Heart left ventricle (tissue), 16 donors: ENCODE measurements at regions not wholly inside any gene's neighbourhood (a gene's known extent, or its start where the extent isn't known, plus 50 kb on each side); places are given as distances from the start of the nearest gene placed in this dataset.

Experiments used
- ATAC-seq, 4 donors: fragments of 200-7000 bp; cut with Tn5 transposase; one replicate each; pipeline ENCODE4 v1.9.1; 2020 to 2022; ENCODE audit warnings: moderate library complexity in 4 of 4, mild to moderate bottlenecking in 3 of 4, moderate number of reproducible peaks in 1 of 4
- DNase-seq, 5 donors: peaks; one replicate each; pipeline ENCODE4 v3.0.0-alpha.2; 2020
- H3K27ac ChIP-seq, 12 donors: fragments of 200-600 bp; sonication (generic) in 4 of 12; one replicate each; pipeline versions ENCODE4 v1.5.0 to v1.8.0; 2016 to 2022; ENCODE audit warnings: mild to moderate bottlenecking in 2 of 12
- H3K27me3 ChIP-seq, 9 donors: fragments of 200-600 bp; sonication (generic) in 2 of 9; one replicate each; pipeline versions ENCODE4 v1.5.1 to v1.8.0; 2016 to 2022; ENCODE audit warnings: mild to moderate bottlenecking in 3 of 9
- H3K36me3 ChIP-seq, 9 donors: fragments of 200-600 bp; sonication (generic) in 2 of 9; one replicate each; pipeline versions ENCODE4 v1.5.0 to v1.8.0; 2018 to 2022; ENCODE audit warnings: mild to moderate bottlenecking in 2 of 9
- H3K4me1 ChIP-seq, 12 donors: fragments of 200-600 bp; sonication (generic) in 4 of 12; one replicate each; pipeline versions ENCODE4 v1.5.0 to v1.8.0; 2016 to 2022; ENCODE audit warnings: mild to moderate bottlenecking in 3 of 12
- H3K4me3 ChIP-seq, 12 donors: fragments of 200-600 bp; sonication (generic) in 4 of 12; one replicate each; pipeline versions ENCODE4 v1.5.0 to v1.8.0; 2017 to 2022; ENCODE audit warnings: mild to moderate bottlenecking in 9 of 12, moderate library complexity in 4 of 12
- H3K9me3 ChIP-seq, 12 donors: fragments of 200-600 bp; sonication (generic) in 4 of 12; one replicate each; pipeline versions ENCODE4 v1.5.0 to v1.8.0; 2016 to 2022; ENCODE audit warnings: mild to moderate bottlenecking in 1 of 12
- POLR2A ChIP-seq, 2 donors: fragments of 450-650 bp; IDR thresholded peaks; one replicate each; pipeline ENCODE4 v1.6.1; 2017; ENCODE audit warnings: antibody characterized with exemption in 2 of 2, mild to moderate bottlenecking in 2 of 2, moderate library complexity in 2 of 2
- WGBS, 4 donors: extraction: QIAGEN DNeasy Blood & Tissue Kit in 2 of 4; methylation state at CpG; one replicate each; pipeline versions ENCODE4 v1.1.5 to v1.1.7; 2013 to 2018; 5-methylcytosine and 5-hydroxymethylcytosine counted together
- intact Hi-C, 10 donors: fragments of 100-400 bp; cut with DNase I; formaldehyde crosslinking; loops; one replicate each; pipeline versions ENCODE4 v1.11.1 to v1.14.2; 2022
- TF ChIP-seq, protein P1 (sequence below), 12 donors: fragments of 200-600 bp; sonication (generic) in 4 of 12; IDR thresholded peaks; one replicate each; pipeline versions ENCODE4 v1.5.0 to v1.8.0; 2018 to 2022; ENCODE audit warnings: antibody characterized with exemption in 12 of 12, mild to moderate bottlenecking in 5 of 12
- donor health status: ischemic (EF 13 %, LVEDD 7.1; RV severe dilation, severe dysfunction).
- donor health status: healthy with polysubstance abuse.
- donor health status: DM: no; HTN: yes; CAD: no.
- donor health status: DM: no; HTN: no; CAD: no.
- donor health status: ischemic (EF 25% LVEDD 6.9; RV normal size, moderate dysfunction).
- donor health status: ischemic (EF 25% LVEDD 5.7; RV mildly dilated, moderate dysfunction).
- donor health status: healthy.
- donor health status: DM: yes; HTN: yes; CAD: no.
- donor health status: ischemic (EF 35%, LVEDD 5.7; RV mildly dilated, moderate dysfunction).
- donor health status: nonischemic (EF 11% LVEDD 7.7; RV severe dilation, severe dysfunction).
- donor health status: DM: yes; HTN: yes; CAD: no.
- donor health status: PGD.
- donor health status: ischemic (EF 29% LVEDD 5.4; RV normal size, mild dysfunction).
- donor health status: nonischemic (EF 23%, LVEDD 6.1; RV moderate dilation, normal function).

DNA sequence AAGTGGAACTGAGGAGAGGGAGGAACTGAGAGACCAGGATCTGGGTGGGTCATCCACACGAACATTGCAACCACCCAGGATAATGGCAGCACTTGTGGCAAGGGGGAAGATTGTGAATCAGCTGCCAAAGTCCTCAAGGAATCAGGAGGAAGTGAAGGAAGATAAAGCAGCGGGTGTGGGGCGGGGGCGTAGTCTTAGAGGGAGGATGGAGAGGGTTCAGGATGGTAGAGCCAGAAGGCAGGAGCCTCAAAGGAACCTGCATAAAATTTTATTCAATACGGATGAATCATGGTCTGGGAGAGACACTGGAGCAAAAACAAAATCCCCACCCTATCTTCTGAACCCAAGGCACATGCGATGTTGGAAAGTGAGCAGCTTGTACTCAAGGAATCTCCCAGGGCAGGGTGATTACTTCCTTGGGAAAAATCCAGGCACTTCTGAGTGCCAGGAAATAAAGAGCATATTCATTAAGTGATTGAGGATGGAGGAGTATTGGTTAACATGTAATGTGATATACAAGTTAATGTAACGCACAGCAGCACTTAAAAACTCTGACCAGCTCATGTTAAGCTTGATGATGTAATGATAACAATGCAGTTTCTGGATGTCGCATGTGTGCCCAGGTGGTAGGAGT, 82.0 kb upstream of the B3GAT2 start:
- DNase-seq, result no peak
- Histone ChIP-seq H3K4me1 (peaks cover 0 to 5% (median 0%) of the 10 kb centered on the region in 12 donors), H3K27ac (no peak overlapping the region), H3K36me3 (no peaks in the 10 kb centered on the region), H3K27me3 (no peaks in the 10 kb centered on the region), H3K9me3 (no peaks in the 10 kb centered on the region), H3K4me3 (no peak overlapping the region)
- peak in 1 of 4 donors; percentile 42 for ATAC-seq
- TF ChIP-seq, protein P1, sequence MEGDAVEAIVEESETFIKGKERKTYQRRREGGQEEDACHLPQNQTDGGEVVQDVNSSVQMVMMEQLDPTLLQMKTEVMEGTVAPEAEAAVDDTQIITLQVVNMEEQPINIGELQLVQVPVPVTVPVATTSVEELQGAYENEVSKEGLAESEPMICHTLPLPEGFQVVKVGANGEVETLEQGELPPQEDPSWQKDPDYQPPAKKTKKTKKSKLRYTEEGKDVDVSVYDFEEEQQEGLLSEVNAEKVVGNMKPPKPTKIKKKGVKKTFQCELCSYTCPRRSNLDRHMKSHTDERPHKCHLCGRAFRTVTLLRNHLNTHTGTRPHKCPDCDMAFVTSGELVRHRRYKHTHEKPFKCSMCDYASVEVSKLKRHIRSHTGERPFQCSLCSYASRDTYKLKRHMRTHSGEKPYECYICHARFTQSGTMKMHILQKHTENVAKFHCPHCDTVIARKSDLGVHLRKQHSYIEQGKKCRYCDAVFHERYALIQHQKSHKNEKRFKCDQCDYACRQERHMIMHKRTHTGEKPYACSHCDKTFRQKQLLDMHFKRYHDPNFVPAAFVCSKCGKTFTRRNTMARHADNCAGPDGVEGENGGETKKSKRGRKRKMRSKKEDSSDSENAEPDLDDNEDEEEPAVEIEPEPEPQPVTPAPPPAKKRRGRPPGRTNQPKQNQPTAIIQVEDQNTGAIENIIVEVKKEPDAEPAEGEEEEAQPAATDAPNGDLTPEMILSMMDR (IDR thresholded peaks at IDR 0.05), result no peak
- TF ChIP-seq POLR2A (IDR thresholded peaks at IDR 0.05), result no peak
- 45 to 59% (median 54%) methylated on average over 8 of the region's 8 CpGs for WGBS, 4 donors
- intact Hi-C loops, result no loop called here

DNA sequence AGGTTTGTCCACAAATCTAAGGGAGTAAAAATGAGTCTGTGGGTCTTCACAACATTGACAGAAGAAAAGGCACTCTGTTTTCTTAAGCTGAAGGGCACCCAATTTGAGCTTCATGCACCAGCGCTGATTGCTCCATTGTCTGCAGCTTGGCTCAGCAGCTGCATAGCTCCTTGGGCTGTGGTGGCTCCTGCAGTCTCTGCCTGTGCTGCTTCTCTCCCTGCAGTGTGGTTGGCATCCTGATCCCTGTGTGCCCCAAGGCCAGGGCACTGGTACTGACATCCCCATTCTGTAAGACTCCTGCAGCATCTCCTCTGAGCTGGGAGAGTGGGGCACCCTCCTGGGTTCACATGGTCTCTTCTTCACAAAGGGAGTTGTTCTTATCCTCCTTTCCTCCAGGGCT, 83.2 kb upstream of the B3GAT2 start:
- ATAC-seq (no peak), DNase-seq (no peak)
- no peak overlapping the region for H3K4me3 ChIP-seq
- no peaks in the 10 kb centered on the region for H3K27me3 ChIP-seq
- TF ChIP-seq, protein P1 (IDR thresholded peaks at IDR 0.05), result no peak
- TF ChIP-seq POLR2A (IDR thresholded peaks at IDR 0.05), result no peak
- H3K4me1 ChIP-seq, result peaks cover 0 to 5% (median 0%) of the 10 kb centered on the region in 12 donors
- intact Hi-C loops, result no loop called here
- no peaks in the 10 kb centered on the region for H3K36me3 ChIP-seq
- 88 to 100% (median 92%) methylated on average over 1 of the region's 1 CpG for WGBS, 4 donors
- no peak overlapping the region for H3K27ac ChIP-seq
- no peaks in the 10 kb centered on the region for H3K9me3 ChIP-seq

DNA sequence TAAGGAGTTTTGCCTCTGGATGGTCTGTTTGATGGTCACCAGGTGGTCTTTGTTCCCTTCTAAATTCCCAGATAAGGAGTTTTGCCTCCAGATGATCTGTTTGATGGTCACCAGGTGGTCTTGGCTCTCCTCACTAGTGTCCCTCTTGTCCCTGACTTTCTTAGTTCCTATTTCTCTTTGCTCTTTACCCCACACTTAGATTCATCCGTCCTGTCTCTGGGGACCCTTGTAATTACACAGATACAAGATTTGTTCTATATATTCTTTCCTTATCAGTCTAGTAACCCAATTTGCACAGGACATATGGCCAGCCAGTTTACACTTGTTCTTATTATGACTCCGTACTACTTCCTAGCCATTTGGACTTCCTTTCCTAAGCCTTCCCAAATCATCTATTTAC, 84.0 kb upstream of the B3GAT2 start:
- H3K9me3 ChIP-seq, result no peaks in the 10 kb centered on the region
- no peak for DNase-seq
- ATAC-seq, result no peak
- intact Hi-C loops, result no loop called here
- H3K36me3 ChIP-seq, result no peaks in the 10 kb centered on the region
- 53 to 69% (median 65%) methylated on average over 2 of the region's 2 CpGs for WGBS, 4 donors
- H3K4me1 ChIP-seq, result peaks cover 0 to 5% (median 0%) of the 10 kb centered on the region in 12 donors
- H3K27ac ChIP-seq, result no peak overlapping the region
- H3K27me3 ChIP-seq, result no peaks in the 10 kb centered on the region
- no peak for TF ChIP-seq POLR2A (IDR thresholded peaks at IDR 0.05)
- TF ChIP-seq, protein P1 (IDR thresholded peaks at IDR 0.05), result no peak
- no peak overlapping the region for H3K4me3 ChIP-seq

DNA sequence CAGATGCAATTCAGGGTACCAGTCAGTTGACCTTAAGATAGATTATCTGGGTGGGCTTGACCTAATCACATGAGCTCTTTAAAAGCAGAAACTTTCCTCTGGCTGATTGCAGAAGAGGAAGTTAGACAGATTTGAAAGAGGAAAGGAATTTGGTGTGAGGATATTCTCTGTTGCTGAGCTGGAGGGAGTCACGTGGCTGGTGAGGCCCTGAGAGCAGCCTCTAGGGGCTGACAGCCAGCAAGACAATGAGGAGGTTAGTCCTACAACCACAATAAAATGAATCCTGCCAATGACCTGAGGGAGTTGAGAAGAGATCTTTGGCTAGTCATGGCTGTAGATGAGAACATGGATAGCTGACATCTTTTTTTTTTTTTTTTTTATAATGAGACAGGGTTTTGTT, 87.0 kb upstream of the B3GAT2 start:
- Histone ChIP-seq H3K27ac (no peak overlapping the region), H3K36me3 (no peaks in the 10 kb centered on the region), H3K9me3 (no peaks in the 10 kb centered on the region), H3K4me3 (no peak overlapping the region), H3K4me1 (peaks cover 0 to 15% (median 0%) of the 10 kb centered on the region in 12 donors), H3K27me3 (no peaks in the 10 kb centered on the region)
- TF ChIP-seq, protein P1 (IDR thresholded peaks at IDR 0.05), result no peak
- no peak for TF ChIP-seq POLR2A (IDR thresholded peaks at IDR 0.05)
- DNase-seq (peak in 1 of 5 donors; percentile 30), ATAC-seq (no peak)
- WGBS, 4 donors, result 22 to 45% (median 30%) methylated on average over 1 of the region's 1 CpG
- intact Hi-C loops, result no loop called here
